Neural cell (in vitro differentiated cells): ENCODE measurements at regions not wholly inside any gene's neighbourhood (a gene's known extent, or its start where the extent isn't known, plus 50 kb on each side); places are given as distances from the start of the nearest gene placed in this dataset.

ENCODE experiments used
- H2AFZ ChIP-seq: fragments of 200-600, 300-800 bp; sonication (generic), shearing (Covaris generic); 2 replicates; pipeline ENCODE4 v1.6.0; 2014; ENCODE audit warnings: low read depth, mild to moderate bottlenecking, antibody characterized with exemption, low read length, moderate library complexity
- H3F3A ChIP-seq: fragments of 200-600 bp; shearing (Covaris generic); 2 replicates; pipeline ENCODE4 v1.6.1; 2016; ENCODE audit warnings: mild to moderate bottlenecking, moderate library complexity, mixed read lengths, antibody characterized with exemption, low read length; ENCODE audit not compliant: insufficient read depth, poor library complexity, severe bottlenecking
- H3K27ac ChIP-seq: fragments of 200-600, 300-800 bp; sonication (generic), shearing (Covaris generic); 2 replicates; pipeline ENCODE4 v1.5.1; 2014; ENCODE audit warnings: mild to moderate bottlenecking, low read length, moderate library complexity
- H3K27me3 ChIP-seq: fragments of 300-800, 200-600 bp; sonication (generic), shearing (Covaris generic); 2 replicates; pipeline ENCODE4 v1.6.0; 2014; ENCODE audit warnings: mild to moderate bottlenecking, low read depth, low read length, moderate library complexity; ENCODE audit not compliant: insufficient read depth
- H3K36me3 ChIP-seq: fragments of 300-800, 200-600 bp; sonication (generic), shearing (Covaris generic); 2 replicates; pipeline ENCODE4 v1.5.1; 2014; ENCODE audit warnings: mild to moderate bottlenecking, antibody characterized with exemption, low read length, moderate library complexity; ENCODE audit not compliant: insufficient read depth
- H3K4me2 ChIP-seq: fragments of 300-800, 200-600 bp; sonication (generic), shearing (Covaris generic); 2 replicates; pipeline ENCODE4 v1.6.0; 2014; ENCODE audit warnings: mild to moderate bottlenecking, low read length
- H3K4me3 ChIP-seq: fragments of 300-800, 200-600 bp; sonication (generic), shearing (Covaris generic); 2 replicates; pipeline ENCODE4 v1.5.1; 2014; ENCODE audit warnings: mild to moderate bottlenecking, low read length, moderate library complexity
- H3K79me2 ChIP-seq: fragments of 200-600 bp; shearing (Covaris generic); replicated peaks from 2 replicates; pipeline ENCODE4 v1.6.0; 2014; ENCODE audit warnings: mild to moderate bottlenecking, low read length, moderate library complexity; ENCODE audit not compliant: insufficient read depth
- H3K9ac ChIP-seq: fragments of 300-800, 200-600 bp; sonication (generic), shearing (Covaris generic); 2 replicates; pipeline ENCODE4 v1.6.1; 2016; ENCODE audit warnings: mild to moderate bottlenecking, low read length, mixed read lengths
- H3K9me2 ChIP-seq: fragments of 200-600 bp; shearing (Covaris generic); 2 replicates; pipeline ENCODE4 v1.6.1; 2016; ENCODE audit warnings: mild to moderate bottlenecking, low read length, mixed read lengths; ENCODE audit not compliant: insufficient read depth
- H3K9me3 ChIP-seq: fragments of 200-600, 300-800 bp; sonication (generic), shearing (Covaris generic); 2 replicates; pipeline ENCODE4 v1.6.1; 2016; ENCODE audit warnings: mild to moderate bottlenecking, mixed run types, low read length, moderate library complexity, mixed read lengths
- H4K20me1 ChIP-seq: fragments of 200-600 bp; shearing (Covaris generic); 2 replicates; pipeline ENCODE4 v1.6.1; 2016; ENCODE audit warnings: mild to moderate bottlenecking, mixed run types; ENCODE audit not compliant: insufficient read depth
- CTCF ChIP-seq: fragments of 450-650 bp; IDR thresholded peaks from 2 replicates; pipeline ENCODE4 v1.5.1; 2014; ENCODE audit warnings: antibody characterized with exemption, mild to moderate bottlenecking, moderate library complexity; ENCODE audit not compliant: poor library complexity, severe bottlenecking
- EP300 ChIP-seq: fragments of 450-650 bp; conservative IDR thresholded peaks from 2 replicates; pipeline ENCODE4 v1.6.1; 2014; ENCODE audit warnings: antibody characterized with exemption, mild to moderate bottlenecking, moderate library complexity; ENCODE audit not compliant: poor library complexity, severe bottlenecking
- EZH2 ChIP-seq: fragments of 200-600, 300-800 bp; shearing (Covaris generic), sonication (generic); IDR thresholded peaks from 2 replicates; pipeline ENCODE4 v1.6.1; 2014; ENCODE audit warnings: antibody characterized with exemption, low read length, borderline replicate concordance, mild to moderate bottlenecking; ENCODE audit not compliant: insufficient read depth, poor library complexity, severe bottlenecking
- MXI1 ChIP-seq: fragments of 450-650 bp; conservative IDR thresholded peaks from 2 replicates; pipeline ENCODE4 v1.6.1; 2014; ENCODE audit warnings: antibody characterized with exemption, mild to moderate bottlenecking; ENCODE audit not compliant: poor library complexity, severe bottlenecking
- POLR2AphosphoS5 ChIP-seq: IDR thresholded peaks from 2 replicates; pipeline ENCODE4 v1.6.1; 2012
- RAD21 ChIP-seq: fragments of 450-650 bp; conservative IDR thresholded peaks from 2 replicates; pipeline ENCODE4 v1.6.1; 2014; ENCODE audit warnings: antibody characterized with exemption, mild to moderate bottlenecking, moderate library complexity
- REST ChIP-seq: IDR thresholded peaks from 2 replicates; pipeline ENCODE4 v1.6.1; 2012; ENCODE audit warnings: borderline replicate concordance
- SMC3 ChIP-seq: fragments of 450-650 bp; conservative IDR thresholded peaks from 2 replicates; pipeline ENCODE4 v1.6.1; 2014; ENCODE audit warnings: antibody characterized with exemption, mild to moderate bottlenecking, moderate library complexity; ENCODE audit not compliant: poor library complexity
- TAF1 ChIP-seq: IDR thresholded peaks from 2 replicates; pipeline ENCODE4 v1.6.1; 2012; ENCODE audit warnings: low read depth

GRCh38 chr3:152175528-152175889, 93.2 kb upstream of the MBNL1 start:
- Histone ChIP-seq H3K36me3 (no peaks in the 10 kb centered on the region), H3K27ac (no peak overlapping the region), H3K27me3 (no peaks in the 10 kb centered on the region), H4K20me1 (no peaks in the 10 kb centered on the region), H3K4me2 (no peak overlapping the region), H3F3A (no peaks in the 10 kb centered on the region), H3K4me3 (no peak overlapping the region), H3K9me3 (no peaks in the 10 kb centered on the region), H3K9ac (no peak overlapping the region), H3K9me2 (no peaks in the 10 kb centered on the region), H2AFZ (no peak overlapping the region), H3K79me2 (no peaks in the 10 kb centered on the region)
- TF ChIP-seq POLR2AphosphoS5 (no peak), RAD21 (no peak), EZH2 (no peak), TAF1 (no peak), REST (no peak), MXI1 (no peak), CTCF (no peak), EP300 (no peak), SMC3 (no peak)

GRCh38 chr3:152176241-152176640, 92.5 kb upstream of the MBNL1 start:
- no peak overlapping the region for H3K4me2 ChIP-seq
- H3K9ac ChIP-seq, result no peak overlapping the region
- no peaks in the 10 kb centered on the region for H3F3A ChIP-seq
- H3K27me3 ChIP-seq, result no peaks in the 10 kb centered on the region
- no peak overlapping the region for H2AFZ ChIP-seq
- no peak overlapping the region for H3K4me3 ChIP-seq
- H3K27ac ChIP-seq, result no peak overlapping the region
- TF ChIP-seq TAF1 (no peak), REST (no peak), SMC3 (no peak), POLR2AphosphoS5 (no peak), MXI1 (no peak), RAD21 (no peak), EZH2 (no peak), EP300 (no peak), CTCF (no peak)
- H3K9me3 ChIP-seq, result no peaks in the 10 kb centered on the region
- H3K9me2 ChIP-seq, result no peaks in the 10 kb centered on the region
- H4K20me1 ChIP-seq, result no peaks in the 10 kb centered on the region
- H3K36me3 ChIP-seq, result no peaks in the 10 kb centered on the region
- no peaks in the 10 kb centered on the region for H3K79me2 ChIP-seq
